COLO668 (cell line): ENCODE measurements at regions not wholly inside any gene's neighbourhood (a gene's known extent, or its start where the extent isn't known, plus 50 kb on each side); places are given as distances from the start of the nearest gene placed in this dataset.
"Not testable (repeated sequence)": the region's sequence is repeated elsewhere in the genome, so short reads cannot be mapped to it uniquely, and the experiment has no call there.

Experiments
- DNase-seq: peaks from one replicate; lab custom pipeline; 2025; ENCODE audit not compliant: unreplicated experiment; lab: John Stamatoyannopoulos, UW

- DNase-seq: no peak
Measured at GRCh38 chr12:74337951-74338350, 199.7 kb upstream of the ATXN7L3B start.

- DNase-seq: no peak
Measured at GRCh38 chr12:74339211-74339610, 198.4 kb upstream of the ATXN7L3B start.

- no peak for DNase-seq
Measured at GRCh38 chr12:74349925-74350324, 187.7 kb upstream of the ATXN7L3B start.

- no peak for DNase-seq
Measured at GRCh38 chr12:74365178-74365964, 172.3 kb upstream of the ATXN7L3B start.

GRCh38 chr12:74370608-74371216, 166.9 kb upstream of the ATXN7L3B start:
- DNase-seq: no peak

GRCh38 chr12:74379114-74379513, 158.5 kb upstream of the ATXN7L3B start:
- no peak for DNase-seq

GRCh38 chr12:74381958-74382357, 155.7 kb upstream of the ATXN7L3B start:
- no peak for DNase-seq

GRCh38 chr12:74382983-74383382, 154.7 kb upstream of the ATXN7L3B start:
- DNase-seq: no peak

GRCh38 chr12:74391283-74391682, 146.4 kb upstream of the ATXN7L3B start:
- DNase-seq: no peak

GRCh38 chr12:74393272-74393671, 144.4 kb upstream of the ATXN7L3B start:
- DNase-seq: no peak

- DNase-seq: no peak
Measured at GRCh38 chr12:74394647-74395046, 143.0 kb upstream of the ATXN7L3B start.

- DNase-seq: no peak
Measured at GRCh38 chr12:74401035-74401434, 136.6 kb upstream of the ATXN7L3B start.

GRCh38 chr12:74401966-74402365, 135.7 kb upstream of the ATXN7L3B start:
- no peak for DNase-seq

- DNase-seq: not testable (repeated sequence)
Measured at GRCh38 chr12:74403221-74403470, 134.5 kb upstream of the ATXN7L3B start.

- no peak for DNase-seq
Measured at GRCh38 chr12:74408601-74409166, 129.0 kb upstream of the ATXN7L3B start.

- no peak for DNase-seq
Measured at GRCh38 chr12:74412606-74413230, 124.9 kb upstream of the ATXN7L3B start.

- DNase-seq: no peak
Measured at GRCh38 chr12:74415633-74416032, 122.0 kb upstream of the ATXN7L3B start.

- DNase-seq: no peak
Measured at GRCh38 chr12:74418573-74418972, 119.1 kb upstream of the ATXN7L3B start.

GRCh38 chr12:74424778-74425177, 112.9 kb upstream of the ATXN7L3B start:
- DNase-seq: no peak

- no peak for DNase-seq
Measured at GRCh38 chr12:74426091-74426490, 111.5 kb upstream of the ATXN7L3B start.

GRCh38 chr12:74429535-74429934, 108.1 kb upstream of the ATXN7L3B start:
- DNase-seq: no peak

- DNase-seq: no peak
Measured at GRCh38 chr12:74431801-74432200, 105.8 kb upstream of the ATXN7L3B start.
